ENCODE measurements at regions not wholly inside any gene's neighbourhood (a gene's known extent, or its start where the extent isn't known, plus 50 kb on each side); places are given as distances from the start of the nearest gene placed in this dataset.
"Not testable (repeated sequence)": the region's sequence is repeated elsewhere in the genome, so short reads cannot be mapped to it uniquely, and the experiment has no call there.

GRCh38 chr5:163313049-163313448, 124.3 kb upstream of the CCNG1 start:
- DNase-seq; ATAC-seq (ENCODE audit: low read depth); H3K18ac ChIP-seq (ENCODE audit: low read depth, low read length); H3K23ac ChIP-seq (ENCODE audit: low read depth, low read length); H3K36me3 ChIP-seq (ENCODE audit: control insufficient read depth, insufficient read depth, low read length); H3K79me1 ChIP-seq (ENCODE audit: low read depth in 1 of 2, low read length in 2 of 2); H4K8ac ChIP-seq (ENCODE audit: low read depth in 2 of 2, low read length in 2 of 2); H4K20me1 ChIP-seq (ENCODE audit: insufficient read depth, low read length); H2BK120ac ChIP-seq (ENCODE audit: low read depth, low read length); in situ Hi-C loops (cut with MboI; ENCODE audit: low sequenced_read_pairs); CTCF ChIA-PET; H4K91ac ChIP-seq (ENCODE audit: insufficient read depth, low read depth, low read length); H2AK9ac ChIP-seq (replicated peaks; ENCODE audit: low read depth, low read length, poor library complexity); H2BK5ac ChIP-seq (ENCODE audit: low read depth, low read length, poor library complexity, severe bottlenecking); H3K14ac ChIP-seq (replicated peaks; ENCODE audit: low read depth, low read length); H3K4me2 ChIP-seq (ENCODE audit: low read depth, low read length); H3K27ac ChIP-seq (ENCODE audit: insufficient read depth, low read length); H2AK5ac ChIP-seq (ENCODE audit: low read depth, low read length); dilution Hi-C loops (cut with HindIII; ENCODE audit: low sequenced_read_pairs, unreplicated experiment); H2AFZ ChIP-seq (replicated peaks; ENCODE audit: low read length, poor library complexity); H3K4me3 ChIP-seq (ENCODE audit: insufficient read depth, low read depth, low read length); H2BK20ac ChIP-seq (ENCODE audit: low read depth, low read length); BruUV-seq (replicated peaks); H3K4me1 ChIP-seq (ENCODE audit: control insufficient read depth, insufficient read depth, low read length); H3K9me3 ChIP-seq (ENCODE audit: control insufficient read depth, insufficient read depth, low read length); H3K9me1 ChIP-seq (ENCODE audit: insufficient read depth, low read length); H3K56ac ChIP-seq (ENCODE audit: extremely low read depth, insufficient read depth, low read length); H3K9ac ChIP-seq (ENCODE audit: low read depth, low read length); H4K5ac ChIP-seq (ENCODE audit: low read depth, low read length); H3K4ac ChIP-seq (ENCODE audit: low read depth, low read length); H3K27me3 ChIP-seq (ENCODE audit: control insufficient read depth, insufficient read depth, low read length); intact Hi-C loops (cut with micrococcal nuclease); POLR2A ChIA-PET (ENCODE audit: unreplicated experiment); H2BK15ac ChIP-seq (ENCODE audit: low read depth, low read length): not testable (repeated sequence)
- no CpG with 5 or more reads among the region's 7 CpGs for WGBS, 2 experiments (ENCODE audit: extremely low coverage in 2 of 2, insufficient read length in 1 of 2)

- H2BK120ac ChIP-seq (ENCODE audit: low read depth, low read length); H3K4me2 ChIP-seq (ENCODE audit: low read depth, low read length); DNase-seq; H3K9ac ChIP-seq (ENCODE audit: low read depth, low read length); H4K8ac ChIP-seq (ENCODE audit: low read depth in 2 of 2, low read length in 2 of 2); H2BK15ac ChIP-seq (ENCODE audit: low read depth, low read length); CTCF ChIA-PET; H3K14ac ChIP-seq (replicated peaks; ENCODE audit: low read depth, low read length); H3K4ac ChIP-seq (ENCODE audit: low read depth, low read length); H3K27ac ChIP-seq (ENCODE audit: insufficient read depth, low read length); H3K23ac ChIP-seq (ENCODE audit: low read depth, low read length); H3K36me3 ChIP-seq (ENCODE audit: control insufficient read depth, insufficient read depth, low read length); H3K9me1 ChIP-seq (ENCODE audit: insufficient read depth, low read length); H2AK9ac ChIP-seq (replicated peaks; ENCODE audit: low read depth, low read length, poor library complexity); H2BK20ac ChIP-seq (ENCODE audit: low read depth, low read length); H3K9me3 ChIP-seq (ENCODE audit: control insufficient read depth, insufficient read depth, low read length); H4K91ac ChIP-seq (ENCODE audit: insufficient read depth, low read depth, low read length); dilution Hi-C loops (cut with HindIII; ENCODE audit: low sequenced_read_pairs, unreplicated experiment); BruUV-seq (replicated peaks); H3K18ac ChIP-seq (ENCODE audit: low read depth, low read length); intact Hi-C loops (cut with micrococcal nuclease); H2AFZ ChIP-seq (replicated peaks; ENCODE audit: low read length, poor library complexity); ATAC-seq (ENCODE audit: low read depth); H3K4me1 ChIP-seq (ENCODE audit: control insufficient read depth, insufficient read depth, low read length); H2BK5ac ChIP-seq (ENCODE audit: low read depth, low read length, poor library complexity, severe bottlenecking); H3K4me3 ChIP-seq (ENCODE audit: insufficient read depth, low read depth, low read length); in situ Hi-C loops (cut with MboI; ENCODE audit: low sequenced_read_pairs); H4K5ac ChIP-seq (ENCODE audit: low read depth, low read length); H4K20me1 ChIP-seq (ENCODE audit: insufficient read depth, low read length); H3K56ac ChIP-seq (ENCODE audit: extremely low read depth, insufficient read depth, low read length); POLR2A ChIA-PET (ENCODE audit: unreplicated experiment); H2AK5ac ChIP-seq (ENCODE audit: low read depth, low read length); H3K27me3 ChIP-seq (ENCODE audit: control insufficient read depth, insufficient read depth, low read length); H3K79me1 ChIP-seq (ENCODE audit: low read depth in 1 of 2, low read length in 2 of 2): not testable (repeated sequence)
- 90% methylated on average over 2 of the region's 6 CpGs; no CpG with 5 or more reads in 1 of the 2 experiments for WGBS, 2 experiments (ENCODE audit: extremely low coverage in 2 of 2, insufficient read length in 1 of 2)
Observed at GRCh38 chr5:163316374-163316773, 121.0 kb upstream of the CCNG1 start.

All from IMR-90 (cell line).